Stimulated activated naive CD8-positive, alpha-beta T cell treated with anti-CD3 and anti-CD28 coated beads, Interleukin-15, Interleukin-2, amounts not matched to agents 100 ng/mL and 50 ng/mL, for 24 hours (primary cell): ENCODE measurements at regions not wholly inside any gene's neighbourhood (a gene's known extent, or its start where the extent isn't known, plus 50 kb on each side); places are given as distances from the start of the nearest gene placed in this dataset.

ENCODE experiments used
- H3K27ac Mint-ChIP-seq: one replicate; pipeline ENCODE4 v1.8.0; 2021; ENCODE audit warnings: mild to moderate bottlenecking, mixed read lengths
- H3K27me3 Mint-ChIP-seq: one replicate; pipeline ENCODE4 v1.8.0; 2021; ENCODE audit warnings: mixed read lengths
- H3K36me3 Mint-ChIP-seq: one replicate; pipeline ENCODE4 v1.8.0; 2021; ENCODE audit warnings: low read depth, mixed read lengths
- H3K4me1 Mint-ChIP-seq: one replicate; pipeline ENCODE4 v1.8.0; 2021; ENCODE audit warnings: low read depth, mixed read lengths
- H3K4me3 Mint-ChIP-seq: one replicate; pipeline ENCODE4 v1.8.0; 2021; ENCODE audit warnings: mild to moderate bottlenecking, mixed read lengths
- H3K9me3 Mint-ChIP-seq: one replicate; pipeline ENCODE4 v1.8.0; 2021; ENCODE audit warnings: mixed read lengths

DNA sequence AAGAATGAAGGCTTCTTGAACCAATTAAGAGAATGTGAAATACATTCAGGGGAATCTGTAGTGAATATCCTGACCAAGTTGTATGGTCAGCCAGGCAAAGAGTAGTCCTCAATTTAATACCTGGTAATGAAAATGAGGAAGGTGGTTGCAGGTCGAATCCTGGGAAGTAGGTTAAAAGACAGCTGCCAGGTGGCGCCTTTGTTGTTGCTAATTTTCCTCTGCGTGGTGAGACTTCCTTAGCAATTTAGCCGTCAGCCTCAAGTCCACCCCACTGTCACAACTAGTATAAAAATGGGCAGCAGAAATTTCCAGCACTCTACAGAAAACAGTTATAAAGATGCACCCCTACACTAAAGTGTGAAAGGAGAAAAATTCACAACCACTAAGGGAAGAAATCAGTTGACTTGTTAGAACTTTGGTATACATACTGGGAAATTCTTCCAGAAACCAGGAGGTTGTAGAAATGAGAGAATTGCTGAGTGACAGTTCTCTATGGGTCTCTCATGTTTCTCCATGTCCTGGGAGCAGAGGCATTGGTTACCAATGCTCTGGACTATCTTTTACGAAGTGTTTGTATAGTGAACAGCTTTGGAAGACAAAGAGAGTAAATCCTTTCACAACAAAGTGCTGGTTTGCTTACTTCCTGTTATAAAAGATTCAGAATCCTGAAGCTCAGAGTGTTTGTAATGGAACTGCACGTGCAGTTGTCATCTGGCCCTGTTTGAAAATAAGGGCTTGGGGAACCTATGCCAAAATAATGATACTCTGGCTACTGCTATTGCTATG is 235.9 kb downstream of the NHLRC3 start:
- Mint-ChIP-seq H3K4me3 (no peak overlapping the region), H3K27ac (no peak overlapping the region), H3K27me3 (peaks cover 7% of the 10 kb centered on the region), H3K9me3 (no peaks in the 10 kb centered on the region), H3K4me1 (no peaks in the 10 kb centered on the region), H3K36me3 (no peaks in the 10 kb centered on the region)

DNA sequence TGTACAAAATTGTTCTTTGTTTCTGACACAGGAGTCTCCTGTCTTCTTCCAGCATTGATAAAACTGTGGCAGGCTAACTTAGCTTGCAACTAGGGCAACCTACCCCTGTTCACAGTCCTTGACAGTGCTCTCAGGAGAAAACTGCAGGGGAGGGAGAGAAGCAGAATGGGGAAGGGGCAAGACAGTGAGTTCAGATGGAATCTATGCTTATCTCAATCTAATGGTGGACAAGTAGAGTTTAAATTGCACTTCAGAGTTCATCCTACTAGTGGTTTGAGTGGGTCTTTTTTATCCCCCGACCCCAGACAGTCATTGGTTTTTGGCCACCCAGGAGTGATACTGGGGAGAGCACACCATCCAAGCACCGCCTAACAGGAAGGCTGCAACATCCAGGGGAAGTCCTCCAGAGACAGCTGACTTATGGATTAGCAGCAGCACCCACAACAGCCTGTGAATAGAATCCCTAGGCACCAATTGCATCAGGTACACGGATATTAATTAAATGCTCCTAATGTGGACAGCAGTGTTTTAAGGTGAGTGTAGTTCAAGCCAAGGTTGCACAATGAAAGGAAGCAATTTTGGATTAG is 236.6 kb downstream of the NHLRC3 start:
- Mint-ChIP-seq H3K27me3 (peaks cover 6% of the 10 kb centered on the region), H3K36me3 (no peaks in the 10 kb centered on the region), H3K27ac (no peak overlapping the region)

GRCh38 chr13:39279077-39279476 is 240.8 kb downstream of the NHLRC3 start:
- H3K27ac Mint-ChIP-seq = no peak overlapping the region

More for the DNA sequence above, 236.6 kb downstream of the NHLRC3 start:
- Mint-ChIP-seq H3K9me3 (no peaks in the 10 kb centered on the region), H3K4me1 (no peaks in the 10 kb centered on the region), H3K4me3 (no peak overlapping the region)

GRCh38 chr13:39281539-39282150 is 243.4 kb downstream of the NHLRC3 start:
- Mint-ChIP-seq H3K4me1 (no peaks in the 10 kb centered on the region), H3K27me3 (peaks cover 31% of the 10 kb centered on the region), H3K4me3 (no peak overlapping the region), H3K27ac (no peak overlapping the region), H3K36me3 (no peaks in the 10 kb centered on the region), H3K9me3 (peaks cover 1% of the 10 kb centered on the region)

More at GRCh38 chr13:39279077-39279476, 240.8 kb downstream of the NHLRC3 start:
- Mint-ChIP-seq H3K4me3 (no peak overlapping the region), H3K27me3 (peaks cover 26% of the 10 kb centered on the region), H3K9me3 (no peaks in the 10 kb centered on the region), H3K36me3 (no peaks in the 10 kb centered on the region), H3K4me1 (no peaks in the 10 kb centered on the region)

GRCh38 chr13:39282400-39282972 is 244.2 kb downstream of the NHLRC3 start:
- H3K4me3 Mint-ChIP-seq = no peak overlapping the region
- no peaks in the 10 kb centered on the region for H3K4me1 Mint-ChIP-seq
- H3K27ac Mint-ChIP-seq = no peak overlapping the region
- H3K9me3 Mint-ChIP-seq = peaks cover 7% of the 10 kb centered on the region
- H3K27me3 Mint-ChIP-seq = peaks cover 31% of the 10 kb centered on the region
- peaks cover 6% of the 10 kb centered on the region for H3K36me3 Mint-ChIP-seq

DNA sequence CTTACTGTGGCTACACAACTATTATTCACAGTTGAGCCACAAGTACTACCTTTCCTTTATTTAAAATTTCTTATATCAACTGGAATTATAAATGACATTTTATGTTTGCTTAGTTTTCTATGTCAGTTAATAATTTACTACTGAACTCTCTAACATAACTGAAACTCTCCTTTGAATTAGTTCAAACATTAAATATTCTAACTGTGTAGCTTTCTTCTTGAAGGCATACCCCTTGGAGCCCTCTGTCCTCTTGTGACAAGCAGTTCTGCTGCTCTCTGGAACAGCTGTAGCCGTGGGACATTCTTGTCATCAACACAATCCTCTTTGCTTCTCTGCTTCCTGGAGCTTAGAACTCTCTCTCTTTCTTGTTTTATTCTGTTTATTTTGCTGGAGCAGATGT is 244.8 kb downstream of the NHLRC3 start:
- Mint-ChIP-seq H3K4me1 (no peaks in the 10 kb centered on the region), H3K4me3 (no peak overlapping the region), H3K9me3 (peaks cover 10% of the 10 kb centered on the region), H3K27me3 (peaks cover 31% of the 10 kb centered on the region), H3K27ac (no peak overlapping the region), H3K36me3 (peaks cover 6% of the 10 kb centered on the region)

- no peak overlapping the region for H3K27ac Mint-ChIP-seq
- no peak overlapping the region for H3K4me3 Mint-ChIP-seq
- H3K9me3 Mint-ChIP-seq = peaks cover 16% of the 10 kb centered on the region
- no peaks in the 10 kb centered on the region for H3K4me1 Mint-ChIP-seq
- peaks cover 6% of the 10 kb centered on the region for H3K36me3 Mint-ChIP-seq
- peaks cover 28% of the 10 kb centered on the region for H3K27me3 Mint-ChIP-seq
Measured at GRCh38 chr13:39284801-39285388, 246.6 kb downstream of the NHLRC3 start.
